ENCODE measurements at regions not wholly inside any gene's neighbourhood (a gene's known extent, or its start where the extent isn't known, plus 50 kb on each side); places are given as distances from the start of the nearest gene placed in this dataset.

DNA sequence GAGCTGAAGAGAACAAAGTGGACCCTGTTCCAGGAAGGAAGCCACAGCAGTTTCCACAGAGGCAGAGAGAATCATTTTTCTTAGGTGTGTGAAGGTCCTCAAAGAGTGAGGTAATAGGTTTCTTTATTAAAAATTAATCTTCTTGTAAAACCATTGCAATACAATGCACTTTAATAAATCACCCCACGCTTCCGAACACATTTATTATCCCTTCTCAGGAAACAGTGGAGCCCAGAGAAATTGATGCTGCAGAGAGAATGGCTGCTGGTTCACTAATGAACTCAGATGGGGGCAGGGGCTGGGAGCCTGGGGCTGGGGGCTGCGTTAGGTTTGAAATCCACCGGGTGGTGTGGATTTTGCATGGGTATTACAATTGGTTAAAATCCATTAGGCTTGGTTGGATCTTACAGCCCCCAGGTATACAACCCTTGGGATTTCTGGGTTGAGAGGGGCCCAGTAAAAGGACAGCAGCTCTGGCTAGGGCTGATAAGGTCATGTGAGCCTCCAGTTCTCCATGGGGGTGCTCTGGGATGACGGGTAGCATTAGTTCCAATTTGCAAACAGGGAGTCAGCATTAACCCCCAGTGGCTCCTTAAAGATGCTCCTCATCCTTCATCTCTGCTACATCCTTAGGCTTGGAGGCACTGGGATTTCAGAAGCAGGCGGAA, 718.1 kb upstream of the EEF2KMT start:
- Histone ChIP-seq H3K4me1 (ENCODE audit: control insufficient read depth, insufficient read depth, low read length) (no peaks in the 10 kb centered on the region), H3K27ac (ENCODE audit: low read depth, low read length) (no peak overlapping the region), H3K9me3 (ENCODE audit: control insufficient read depth, insufficient read depth, low read length) (no peaks in the 10 kb centered on the region), H3K4me3 (ENCODE audit: low read depth, low read length) (no peak overlapping the region), H3K27me3 (ENCODE audit: control insufficient read depth, insufficient read depth, low read length) (no peaks in the 10 kb centered on the region), H3K36me3 (ENCODE audit: control insufficient read depth, insufficient read depth, low read length) (no peaks in the 10 kb centered on the region)
- DNase-seq (ENCODE audit: low read depth in 4 of 6, low spot score in 6 of 6), result peak in 1 of 6 donors; percentile 65
- 52% methylated on average over 4 of the region's 6 CpGs for WGBS (ENCODE audit: insufficient coverage)

DNA sequence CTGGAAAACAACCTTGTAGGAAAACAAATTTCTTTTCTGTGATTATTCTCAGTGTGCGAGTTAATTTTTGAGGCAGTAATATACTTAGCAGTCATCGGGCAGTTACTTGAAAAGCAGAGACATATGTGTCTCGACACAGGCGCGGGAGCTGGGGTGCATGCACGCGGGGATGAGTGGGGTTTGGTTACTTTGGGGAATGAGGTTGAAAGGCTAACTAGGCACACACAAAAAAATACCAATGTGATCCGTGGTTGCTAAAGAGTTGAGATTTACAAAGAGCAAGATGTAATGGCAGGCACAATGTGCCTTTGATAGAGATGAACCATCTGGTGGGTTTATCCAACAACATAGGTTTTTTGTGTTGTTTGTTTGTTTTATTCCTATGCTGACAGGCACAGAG, 703.8 kb upstream of the EEF2KMT start:
- Histone ChIP-seq H3K27me3 (ENCODE audit: control insufficient read depth, insufficient read depth, low read length) (no peaks in the 10 kb centered on the region), H3K4me3 (ENCODE audit: low read depth, low read length) (no peak overlapping the region), H3K4me1 (ENCODE audit: control insufficient read depth, insufficient read depth, low read length) (no peaks in the 10 kb centered on the region), H3K9me3 (ENCODE audit: control insufficient read depth, insufficient read depth, low read length) (no peaks in the 10 kb centered on the region), H3K27ac (ENCODE audit: low read depth, low read length) (no peak overlapping the region), H3K36me3 (ENCODE audit: control insufficient read depth, insufficient read depth, low read length) (no peaks in the 10 kb centered on the region)
- 86% methylated on average over 1 of the region's 8 CpGs for WGBS (ENCODE audit: insufficient coverage)
- peak in 1 of 6 donors; percentile 81 for DNase-seq (ENCODE audit: low read depth in 4 of 6, low spot score in 6 of 6)

DNA sequence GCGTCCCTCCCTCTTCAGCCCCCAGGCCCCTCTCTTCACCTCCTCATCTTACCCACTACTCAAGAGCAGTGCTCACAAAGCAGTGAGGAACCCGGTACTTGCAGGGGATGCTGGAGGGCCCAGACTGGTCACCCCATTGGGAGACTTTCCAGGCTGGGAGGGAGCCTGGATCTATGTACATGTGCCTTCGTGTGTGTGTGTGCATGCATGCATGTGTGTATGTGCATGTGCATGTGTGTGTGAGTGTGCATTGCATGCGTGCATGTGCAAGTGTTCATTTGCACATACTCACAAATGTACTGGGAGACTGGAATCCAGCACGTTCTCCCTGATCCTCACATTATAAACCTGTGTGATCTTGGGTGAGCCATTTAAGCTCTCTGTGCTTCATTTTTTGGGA, 696.0 kb upstream of the EEF2KMT start:
- no peaks in the 10 kb centered on the region for H3K27me3 ChIP-seq (ENCODE audit: control insufficient read depth, insufficient read depth, low read length)
- no peak overlapping the region for H3K27ac ChIP-seq (ENCODE audit: low read depth, low read length)
- DNase-seq (ENCODE audit: low read depth in 4 of 6, low spot score in 6 of 6), result no peak
- H3K9me3 ChIP-seq (ENCODE audit: control insufficient read depth, insufficient read depth, low read length), result no peaks in the 10 kb centered on the region
- no peaks in the 10 kb centered on the region for H3K36me3 ChIP-seq (ENCODE audit: control insufficient read depth, insufficient read depth, low read length)
- H3K4me1 ChIP-seq (ENCODE audit: control insufficient read depth, insufficient read depth, low read length), result no peaks in the 10 kb centered on the region
- WGBS (ENCODE audit: insufficient coverage), result 89% methylated on average over 3 of the region's 5 CpGs
- no peak overlapping the region for H3K4me3 ChIP-seq (ENCODE audit: low read depth, low read length)

DNA sequence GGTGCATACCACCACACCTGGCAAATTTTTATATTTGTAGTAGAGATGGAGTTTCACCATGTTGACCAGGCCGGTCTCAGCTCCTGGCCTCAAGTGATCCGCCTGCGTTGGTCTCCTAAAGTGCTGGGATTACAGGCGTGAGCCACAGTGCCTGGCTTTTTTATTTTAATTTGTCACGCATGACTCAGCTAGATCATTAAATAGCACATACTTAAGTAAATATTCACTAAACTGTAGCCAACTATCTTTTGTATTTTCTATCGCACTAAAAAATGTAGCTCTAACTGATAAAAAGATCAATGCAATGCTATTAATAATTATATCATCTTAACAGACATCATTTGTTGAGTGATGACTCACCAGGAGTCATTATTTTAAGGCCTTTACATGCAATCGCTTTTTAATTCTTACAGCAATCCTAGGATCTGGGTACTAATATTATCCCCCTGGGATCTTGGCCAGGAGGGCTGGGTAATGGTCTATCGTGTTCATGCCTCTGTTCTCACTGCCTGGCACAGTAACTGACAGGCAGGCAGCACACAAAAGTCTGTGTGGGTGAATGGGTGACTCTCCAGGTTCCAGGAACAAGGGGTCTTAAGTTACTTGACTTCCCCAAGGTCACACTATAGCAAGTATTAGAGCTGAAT, 693.5 kb upstream of the EEF2KMT start:
- Histone ChIP-seq H3K9me3 (ENCODE audit: control insufficient read depth, insufficient read depth, low read length) (no peaks in the 10 kb centered on the region), H3K4me3 (ENCODE audit: low read depth, low read length) (no peak overlapping the region), H3K27ac (ENCODE audit: low read depth, low read length) (no peak overlapping the region), H3K27me3 (ENCODE audit: control insufficient read depth, insufficient read depth, low read length) (no peaks in the 10 kb centered on the region), H3K4me1 (ENCODE audit: control insufficient read depth, insufficient read depth, low read length) (no peaks in the 10 kb centered on the region), H3K36me3 (ENCODE audit: control insufficient read depth, insufficient read depth, low read length) (no peaks in the 10 kb centered on the region)
- WGBS (ENCODE audit: insufficient coverage), result 13% methylated on average over 1 of the region's 8 CpGs
- DNase-seq (ENCODE audit: low read depth in 4 of 6, low spot score in 6 of 6), result no peak

DNA sequence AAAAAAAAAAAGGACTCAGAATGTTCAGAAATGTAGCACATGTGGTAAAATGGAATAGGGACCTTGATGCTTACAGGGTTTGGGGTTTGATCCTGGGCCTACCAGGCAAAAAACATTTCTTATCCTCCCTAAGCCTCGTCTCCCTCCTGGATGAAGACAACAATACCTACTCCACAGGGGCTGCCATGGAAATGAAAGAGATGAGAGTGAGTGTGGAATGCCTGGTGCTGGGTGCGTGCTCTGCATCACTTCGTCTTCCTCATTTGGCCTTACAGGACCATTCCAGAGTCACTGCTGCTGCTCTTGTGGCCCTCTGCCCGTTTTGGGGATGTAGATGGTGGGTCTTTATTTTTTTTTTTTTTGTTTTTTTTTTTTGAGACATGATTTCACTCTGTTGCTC, 692.9 kb upstream of the EEF2KMT start:
- no peak overlapping the region for H3K4me3 ChIP-seq (ENCODE audit: low read depth, low read length)
- DNase-seq (ENCODE audit: low read depth in 4 of 6, low spot score in 6 of 6), result no peak
- WGBS (ENCODE audit: insufficient coverage), result no CpG with 5 or more reads among the region's 4 CpGs
- no peaks in the 10 kb centered on the region for H3K4me1 ChIP-seq (ENCODE audit: control insufficient read depth, insufficient read depth, low read length)
- no peak overlapping the region for H3K27ac ChIP-seq (ENCODE audit: low read depth, low read length)
- no peaks in the 10 kb centered on the region for H3K9me3 ChIP-seq (ENCODE audit: control insufficient read depth, insufficient read depth, low read length)
- H3K36me3 ChIP-seq (ENCODE audit: control insufficient read depth, insufficient read depth, low read length), result no peaks in the 10 kb centered on the region
- no peaks in the 10 kb centered on the region for H3K27me3 ChIP-seq (ENCODE audit: control insufficient read depth, insufficient read depth, low read length)

DNA sequence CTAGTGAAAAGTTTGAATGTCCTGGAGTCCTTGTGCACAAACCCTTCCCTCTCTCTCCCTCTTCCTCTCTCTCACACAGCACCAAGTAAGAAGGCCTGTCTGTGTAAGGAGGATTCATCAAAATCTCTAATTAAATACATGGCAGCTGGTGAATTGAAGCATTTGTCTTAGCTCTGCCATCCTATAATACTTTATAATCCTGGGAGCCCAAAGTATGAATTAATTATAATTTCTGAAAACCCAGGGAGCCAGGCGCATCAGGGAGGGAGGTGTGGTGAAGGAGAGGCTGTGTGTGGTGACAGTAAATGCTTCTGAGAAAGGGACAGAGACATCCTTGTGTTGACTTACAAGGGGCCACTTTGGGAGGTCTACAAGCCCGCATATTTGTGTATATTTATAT, 691.4 kb upstream of the EEF2KMT start:
- DNase-seq (ENCODE audit: low read depth in 4 of 6, low spot score in 6 of 6), result peak in 1 of 6 donors; percentile 48
- 83% methylated on average over 2 of the region's 2 CpGs for WGBS (ENCODE audit: insufficient coverage)
- H3K4me1 ChIP-seq (ENCODE audit: control insufficient read depth, insufficient read depth, low read length), result no peaks in the 10 kb centered on the region
- no peak overlapping the region for H3K27ac ChIP-seq (ENCODE audit: low read depth, low read length)
- H3K36me3 ChIP-seq (ENCODE audit: control insufficient read depth, insufficient read depth, low read length), result no peaks in the 10 kb centered on the region
- H3K27me3 ChIP-seq (ENCODE audit: control insufficient read depth, insufficient read depth, low read length), result no peaks in the 10 kb centered on the region
- no peaks in the 10 kb centered on the region for H3K9me3 ChIP-seq (ENCODE audit: control insufficient read depth, insufficient read depth, low read length)
- no peak overlapping the region for H3K4me3 ChIP-seq (ENCODE audit: low read depth, low read length)

DNA sequence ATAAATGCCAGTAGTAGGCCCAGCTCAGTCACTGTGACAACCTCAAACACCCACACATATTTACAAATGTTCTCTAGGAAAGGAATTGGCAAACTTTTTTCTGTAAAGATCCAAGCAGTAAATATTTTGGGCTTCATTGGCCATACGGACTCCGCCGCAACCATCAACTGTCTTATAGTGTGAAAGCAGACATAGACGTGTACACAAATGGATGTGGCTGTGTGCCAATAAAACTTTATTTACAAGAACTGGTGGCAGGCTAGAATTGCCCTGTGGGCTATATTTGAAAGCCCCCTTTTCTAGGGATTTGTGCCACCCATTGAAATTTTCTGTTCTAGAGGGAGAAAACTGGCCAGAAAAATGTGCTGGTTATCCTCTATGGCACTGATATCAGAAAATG, 683.8 kb upstream of the EEF2KMT start:
- Histone ChIP-seq H3K4me3 (ENCODE audit: low read depth, low read length) (no peak overlapping the region), H3K4me1 (ENCODE audit: control insufficient read depth, insufficient read depth, low read length) (no peaks in the 10 kb centered on the region), H3K27ac (ENCODE audit: low read depth, low read length) (no peak overlapping the region), H3K27me3 (ENCODE audit: control insufficient read depth, insufficient read depth, low read length) (no peaks in the 10 kb centered on the region), H3K9me3 (ENCODE audit: control insufficient read depth, insufficient read depth, low read length) (no peaks in the 10 kb centered on the region), H3K36me3 (ENCODE audit: control insufficient read depth, insufficient read depth, low read length) (no peaks in the 10 kb centered on the region)
- 82% methylated on average over 4 of the region's 4 CpGs for WGBS (ENCODE audit: insufficient coverage)
- DNase-seq (ENCODE audit: low read depth in 4 of 6, low spot score in 6 of 6), result peak in 1 of 6 donors; percentile 35

DNA sequence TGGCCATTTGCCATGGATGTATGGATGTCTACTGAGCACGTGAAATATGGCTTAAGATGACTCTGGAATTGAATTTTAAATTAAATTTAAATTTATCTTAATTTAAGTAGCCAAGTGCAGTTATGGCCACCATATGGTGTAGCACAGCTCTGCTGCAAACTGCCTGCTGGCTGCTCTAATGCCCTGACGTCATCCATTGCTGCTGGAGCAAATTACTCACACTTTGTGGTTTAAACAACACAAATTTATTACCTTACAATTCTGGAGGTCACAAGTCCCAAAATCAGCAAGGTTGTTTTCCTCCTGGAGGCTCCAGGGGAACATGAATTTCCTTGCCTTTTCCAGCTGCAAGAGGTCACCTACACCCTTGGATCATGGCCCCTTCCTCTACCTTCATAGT, 679.3 kb upstream of the EEF2KMT start:
- 75% methylated on average over 1 of the region's 2 CpGs for WGBS (ENCODE audit: insufficient coverage)

DNA sequence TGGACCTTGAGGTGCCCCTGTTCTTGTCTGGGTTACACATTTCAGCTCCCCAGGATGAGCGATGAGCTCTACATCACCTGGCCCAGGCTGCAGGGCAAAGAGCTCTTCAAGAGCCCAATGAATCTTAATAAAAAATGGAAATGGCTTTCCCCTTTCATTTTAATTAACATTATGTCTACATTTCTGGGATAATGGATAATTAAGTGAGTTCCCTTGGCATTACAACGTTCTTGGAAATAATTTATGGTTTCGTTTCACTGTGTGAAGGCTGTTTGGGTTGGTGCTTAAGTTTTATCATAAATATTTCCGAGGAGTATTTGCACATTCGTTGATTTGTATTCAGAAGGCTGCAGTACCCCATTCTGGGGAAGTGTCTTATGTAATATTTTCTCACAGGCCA, 678.3 kb upstream of the EEF2KMT start:
- no CpG with 5 or more reads among the region's 5 CpGs for WGBS (ENCODE audit: insufficient coverage)
- Histone ChIP-seq H3K36me3 (ENCODE audit: control insufficient read depth, insufficient read depth, low read length) (no peaks in the 10 kb centered on the region), H3K27me3 (ENCODE audit: control insufficient read depth, insufficient read depth, low read length) (no peaks in the 10 kb centered on the region), H3K27ac (ENCODE audit: low read depth, low read length) (no peak overlapping the region), H3K4me3 (ENCODE audit: low read depth, low read length) (no peak overlapping the region), H3K4me1 (ENCODE audit: control insufficient read depth, insufficient read depth, low read length) (no peaks in the 10 kb centered on the region), H3K9me3 (ENCODE audit: control insufficient read depth, insufficient read depth, low read length) (no peaks in the 10 kb centered on the region)
- DNase-seq (ENCODE audit: low read depth in 4 of 6, low spot score in 6 of 6), result peak in 1 of 6 donors; percentile 85

More for the DNA sequence above, 679.3 kb upstream of the EEF2KMT start:
- Histone ChIP-seq H3K9me3 (ENCODE audit: control insufficient read depth, insufficient read depth, low read length) (no peaks in the 10 kb centered on the region), H3K4me1 (ENCODE audit: control insufficient read depth, insufficient read depth, low read length) (no peaks in the 10 kb centered on the region), H3K36me3 (ENCODE audit: control insufficient read depth, insufficient read depth, low read length) (no peaks in the 10 kb centered on the region), H3K27me3 (ENCODE audit: control insufficient read depth, insufficient read depth, low read length) (no peaks in the 10 kb centered on the region), H3K27ac (ENCODE audit: low read depth, low read length) (no peak overlapping the region), H3K4me3 (ENCODE audit: low read depth, low read length) (no peak overlapping the region)
- no peak for DNase-seq (ENCODE audit: low read depth in 4 of 6, low spot score in 6 of 6)

DNA sequence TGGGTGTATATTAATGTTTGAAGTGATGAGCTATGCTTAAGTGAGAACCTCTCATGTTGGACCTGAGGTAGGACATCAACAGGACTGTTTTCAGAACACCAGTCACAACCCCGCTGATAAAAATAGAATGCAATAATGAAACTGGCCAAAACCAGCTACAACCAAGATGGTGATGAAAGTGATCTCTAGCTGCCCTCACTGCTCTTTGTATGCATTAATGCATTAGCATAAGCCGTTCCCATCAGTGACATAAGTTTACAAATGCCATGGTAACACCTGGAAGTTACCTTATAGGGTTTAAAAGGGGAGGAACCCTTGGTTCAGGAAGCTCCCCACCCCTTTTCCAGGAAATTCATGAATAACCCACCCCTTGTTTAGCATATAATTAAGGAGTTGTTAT, 672.5 kb upstream of the EEF2KMT start:
- Histone ChIP-seq H3K4me3 (ENCODE audit: low read depth, low read length) (no peak overlapping the region), H3K36me3 (ENCODE audit: control insufficient read depth, insufficient read depth, low read length) (no peaks in the 10 kb centered on the region), H3K4me1 (ENCODE audit: control insufficient read depth, insufficient read depth, low read length) (no peaks in the 10 kb centered on the region), H3K27ac (ENCODE audit: low read depth, low read length) (no peak overlapping the region), H3K9me3 (ENCODE audit: control insufficient read depth, insufficient read depth, low read length) (no peaks in the 10 kb centered on the region), H3K27me3 (ENCODE audit: control insufficient read depth, insufficient read depth, low read length) (no peaks in the 10 kb centered on the region)
- no peak for DNase-seq (ENCODE audit: low read depth in 4 of 6, low spot score in 6 of 6)
- WGBS (ENCODE audit: insufficient coverage), result 100% methylated on average over 1 of the region's 2 CpGs
